HG03139 (cell line): ENCODE measurements at regions not wholly inside any gene's neighbourhood (a gene's known extent, or its start where the extent isn't known, plus 50 kb on each side); places are given as distances from the start of the nearest gene placed in this dataset.

Experiments
- ATAC-seq: cut with Tn5 transposase; IDR thresholded peaks from one replicate; pipeline ENCODE4 v1.9.1; 2021; ENCODE audit not compliant: unreplicated experiment

GRCh38 chrX:110430293-110431076 lies 71.8 kb downstream of the RTL9 start:
- no peak for ATAC-seq

DNA sequence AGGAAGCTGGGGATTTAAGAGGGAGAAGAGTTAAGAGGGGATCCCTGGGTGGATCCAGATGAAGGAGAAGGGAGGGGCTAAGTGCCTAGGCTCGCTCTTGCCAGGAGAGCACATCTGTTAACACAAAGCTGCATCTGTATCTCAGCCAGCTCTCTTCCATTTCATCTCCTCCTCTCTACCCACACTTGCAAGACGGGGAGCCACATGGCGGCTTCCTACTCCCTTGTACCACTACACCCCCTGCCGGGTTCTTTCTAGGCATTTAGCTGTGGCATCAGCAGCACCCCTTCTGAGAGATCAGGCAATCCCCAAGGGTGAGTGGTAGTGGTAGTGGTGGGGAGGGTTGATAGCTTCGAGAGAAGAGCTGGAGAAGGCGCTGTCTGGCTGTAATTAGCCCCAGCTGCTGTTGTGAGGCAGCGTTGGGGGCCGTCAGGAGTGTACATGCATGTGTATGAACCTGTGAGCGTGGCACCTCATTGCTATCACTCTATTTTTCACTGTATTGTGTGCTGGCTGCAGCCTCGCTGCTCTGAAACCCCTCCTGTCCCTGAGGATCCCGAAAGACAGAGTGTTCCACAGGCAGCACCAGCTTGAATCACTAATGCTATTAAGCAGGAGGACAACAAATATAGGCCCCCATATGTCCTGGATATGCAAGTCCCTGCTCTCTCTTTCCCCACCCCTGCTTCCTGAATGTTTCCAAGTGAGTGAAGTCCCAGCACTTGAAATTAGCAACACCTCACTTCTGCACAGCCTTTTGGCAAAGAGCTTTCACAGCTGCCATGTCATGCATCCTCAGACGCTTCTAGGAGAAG lies 73.7 kb downstream of the RTL9 start:
- no peak for ATAC-seq

DNA sequence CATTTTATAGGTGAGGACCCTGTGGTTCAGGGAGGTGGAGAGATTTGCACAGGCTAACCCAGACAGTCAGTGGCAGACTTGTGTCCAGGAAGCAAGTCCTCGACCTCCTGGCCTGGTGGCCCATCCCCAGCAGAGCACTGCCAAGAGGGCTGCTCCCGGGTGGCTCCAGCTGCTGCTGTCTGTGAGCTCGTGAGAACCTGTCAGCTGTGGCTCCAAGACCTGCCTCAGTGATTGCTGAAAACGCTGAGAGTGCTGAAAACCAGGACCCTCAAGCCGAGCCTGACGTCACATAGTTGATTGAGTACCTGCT lies 74.2 kb downstream of the RTL9 start:
- no peak for ATAC-seq

- no peak for ATAC-seq
Observed at GRCh38 chrX:110435196-110435595, 76.5 kb downstream of the RTL9 start.

- no peak for ATAC-seq
Observed at GRCh38 chrX:110436523-110436922, 77.9 kb downstream of the RTL9 start.

DNA sequence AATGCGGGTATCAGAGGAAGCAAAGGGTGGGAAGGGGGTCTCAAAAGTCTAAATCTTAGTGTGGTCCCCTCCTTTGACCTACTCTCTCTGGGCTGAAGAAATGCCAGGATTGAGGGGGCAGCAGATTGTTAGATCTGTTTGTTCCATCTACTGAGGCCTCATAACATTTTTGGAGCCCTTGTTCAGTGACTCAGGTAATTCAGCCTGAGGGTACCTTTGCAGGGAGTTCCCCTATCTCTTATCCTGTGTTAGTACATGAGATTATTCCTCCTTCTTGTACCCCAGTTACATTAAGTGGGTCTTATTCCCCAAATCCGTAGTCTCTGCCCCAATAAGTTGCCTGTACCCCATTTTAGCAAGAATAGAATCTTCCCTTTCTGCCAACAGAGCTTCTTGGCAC lies 79.0 kb downstream of the RTL9 start:
- no peak for ATAC-seq

GRCh38 chrX:110440016-110440805 lies 81.6 kb downstream of the RTL9 start:
- ATAC-seq: no peak

- peak; percentile 83 for ATAC-seq
Observed at GRCh38 chrX:110442635-110443034, 84.0 kb downstream of the RTL9 start.

DNA sequence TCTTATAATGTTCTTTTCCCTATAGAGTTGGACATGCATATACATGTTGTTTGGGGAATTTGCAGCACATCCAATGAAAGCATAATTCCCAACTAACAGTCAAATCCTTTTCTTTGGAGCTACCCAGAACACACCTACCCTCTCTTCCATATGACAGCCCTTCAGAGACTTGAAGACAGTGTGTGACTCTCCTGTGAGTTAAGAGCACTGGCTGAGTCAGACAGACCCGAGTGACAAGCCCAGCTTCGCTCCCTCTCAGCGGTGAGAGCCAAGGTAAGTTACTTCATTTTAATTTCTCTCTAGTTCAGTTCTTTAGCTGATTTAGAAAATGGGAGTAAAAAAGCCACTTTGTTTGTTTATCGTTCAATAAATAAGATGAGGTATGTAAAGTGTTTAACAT lies 86.3 kb downstream of the RTL9 start:
- ATAC-seq: no peak

- ATAC-seq: no peak
Observed at GRCh38 chrX:110448459-110448858, 89.8 kb downstream of the RTL9 start.

DNA sequence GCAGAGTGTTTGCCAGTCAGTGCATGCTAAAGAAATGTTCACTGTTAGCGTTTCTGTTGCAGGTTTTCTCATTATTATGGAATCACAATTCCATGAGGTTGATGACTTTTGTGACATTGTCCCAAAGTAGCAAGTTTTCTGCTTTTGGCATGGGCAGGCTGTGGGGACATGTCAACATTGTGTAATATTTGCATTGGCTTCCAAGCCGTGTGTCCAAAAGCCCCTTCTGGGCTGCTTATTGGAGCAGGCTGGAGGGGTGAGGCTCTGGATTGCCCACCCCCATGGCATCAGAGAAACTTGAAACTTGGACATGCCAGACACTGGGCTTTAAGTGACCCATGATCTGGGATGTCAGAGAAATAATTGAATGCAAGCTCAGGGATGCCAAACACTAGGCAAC lies 90.7 kb downstream of the RTL9 start:
- ATAC-seq: no peak

DNA sequence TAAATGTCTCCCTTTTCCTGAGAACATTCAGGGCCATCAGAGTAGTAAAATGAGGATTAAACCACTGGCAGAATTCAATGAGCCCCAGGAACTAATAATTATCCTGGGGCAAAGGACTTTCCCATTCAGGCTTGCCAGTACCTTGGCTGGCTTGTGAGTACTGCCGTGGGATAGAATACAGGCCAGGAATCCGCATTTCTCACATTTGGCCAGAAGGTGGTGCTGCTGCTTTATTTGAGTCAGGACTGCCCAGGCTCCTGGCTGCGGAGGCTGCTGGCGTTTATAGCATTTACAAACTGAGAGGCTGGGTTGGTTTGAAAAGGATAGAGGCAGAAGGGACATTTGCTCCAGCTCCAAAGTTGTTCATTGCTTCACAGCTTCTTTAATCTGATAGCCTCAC lies 91.4 kb downstream of the RTL9 start:
- ATAC-seq: peak; percentile 84

- ATAC-seq: no peak
Observed at GRCh38 chrX:110454336-110454735, 95.7 kb downstream of the RTL9 start.

- ATAC-seq: no peak
Observed at GRCh38 chrX:110462957-110463356, 104.3 kb downstream of the RTL9 start.

GRCh38 chrX:110466790-110467189 lies 108.1 kb downstream of the RTL9 start:
- ATAC-seq: no peak

DNA sequence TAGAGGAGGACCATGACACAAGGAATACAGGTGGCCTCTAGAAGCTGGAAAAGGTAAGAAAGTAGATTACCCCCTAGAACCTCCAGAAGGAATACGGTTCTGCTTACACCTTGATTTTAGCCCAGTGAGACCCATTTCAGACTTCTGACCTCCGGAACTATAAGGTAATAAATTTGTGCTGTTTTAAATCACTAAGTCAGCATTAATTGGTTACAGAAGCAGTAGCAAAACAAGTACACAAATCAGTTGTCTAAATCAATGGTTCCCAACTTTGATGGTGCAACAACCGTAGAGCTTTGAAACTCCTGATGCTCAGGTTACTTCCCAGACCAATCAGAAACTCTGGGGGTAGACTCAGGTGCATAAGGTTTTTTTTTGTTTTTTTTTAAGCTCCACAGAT lies 113.6 kb downstream of the RTL9 start:
- no peak for ATAC-seq

GRCh38 chrX:110477593-110478228 lies 119.1 kb downstream of the RTL9 start:
- no peak for ATAC-seq

DNA sequence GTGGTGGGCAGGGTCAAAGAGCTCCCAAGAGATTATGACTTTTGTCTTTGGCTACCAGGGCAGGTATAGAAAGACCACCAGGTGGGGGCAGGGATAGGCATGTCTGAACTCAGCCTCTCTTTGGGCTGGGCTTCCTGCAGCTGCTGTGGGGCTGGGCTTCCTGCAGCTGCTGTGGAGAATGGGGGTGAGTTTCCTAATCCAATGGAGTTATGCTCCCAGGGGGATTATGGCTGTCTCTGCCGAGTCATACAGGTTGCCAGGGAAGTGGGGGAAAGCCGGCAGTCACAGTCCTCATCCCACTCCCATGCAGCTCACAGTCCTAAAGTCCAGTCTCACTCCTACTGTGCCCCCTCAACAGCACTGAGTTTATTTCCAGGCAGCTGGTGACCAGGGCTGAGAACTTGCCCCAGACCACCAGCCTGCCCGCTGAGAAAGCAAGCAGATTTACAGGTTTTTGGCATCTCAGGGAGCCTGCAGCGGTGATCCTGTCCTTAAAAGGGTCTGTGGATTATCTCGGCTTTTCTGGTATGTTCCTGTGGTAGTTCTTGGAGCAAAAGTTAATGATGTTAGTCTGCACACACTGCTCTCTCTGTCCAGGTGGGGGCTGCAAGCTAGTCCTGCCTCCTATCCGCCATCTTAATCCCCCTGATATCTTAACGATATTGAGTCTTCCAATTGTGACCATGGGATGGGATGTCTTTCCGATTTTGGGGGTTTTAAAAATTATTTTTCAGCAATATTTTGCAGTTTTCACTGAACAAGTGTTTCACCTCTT lies 133.4 kb downstream of the RTL9 start:
- ATAC-seq: no peak

DNA sequence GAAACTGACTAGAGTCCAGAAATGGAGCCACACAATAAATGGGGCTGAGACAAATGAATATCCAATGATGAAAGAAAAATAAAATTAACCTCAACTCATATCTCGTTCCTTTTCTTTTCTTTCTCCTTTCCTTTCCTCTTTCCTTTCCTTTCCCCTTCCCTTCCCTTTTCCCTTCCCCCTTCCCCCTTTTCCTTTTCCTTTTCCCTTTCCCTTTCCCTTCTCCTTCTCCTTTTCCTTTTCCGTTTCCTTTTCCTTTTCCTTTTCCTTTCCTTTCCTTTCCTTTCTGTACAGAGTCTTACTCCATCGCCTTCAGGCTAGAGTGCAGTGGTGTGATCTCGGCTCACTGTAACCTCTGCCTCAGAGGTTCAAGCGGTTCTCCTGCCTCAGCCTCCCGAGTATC lies 146.3 kb downstream of the RTL9 start:
- ATAC-seq: no peak

- ATAC-seq: no peak
Observed at GRCh38 chrX:110509755-110510532, 151.3 kb downstream of the RTL9 start.
